KOPT-K1 (cell line): ENCODE measurements at regions not wholly inside any gene's neighbourhood (a gene's known extent, or its start where the extent isn't known, plus 50 kb on each side); places are given as distances from the start of the nearest gene placed in this dataset.

ENCODE experiments used
- H3K27ac ChIP-seq: fragments of 200-600 bp; sonication (generic); 2 replicates; pipeline ENCODE4 v1.5.1; 2016; ENCODE audit warnings: antibody characterized with exemption, mild to moderate bottlenecking, low read depth, low read length; ENCODE audit not compliant: poor library complexity, severe bottlenecking
- H3K36me3 ChIP-seq: fragments of 200-600 bp; sonication (generic); 2 replicates; pipeline ENCODE4 v1.5.1; 2017; ENCODE audit warnings: antibody characterized with exemption, mild to moderate bottlenecking, low read length, moderate library complexity; ENCODE audit not compliant: insufficient read depth
- H3K9me3 ChIP-seq: fragments of 200-600 bp; sonication (generic); 2 replicates; pipeline ENCODE4 v1.5.1; 2017; ENCODE audit warnings: antibody characterized with exemption, low read length, mild to moderate bottlenecking; ENCODE audit not compliant: insufficient read depth, poor library complexity, severe bottlenecking

GRCh38 chr6:149211046-149211571, 106.4 kb upstream of the TAB2 start:
- Histone ChIP-seq H3K36me3 (no peaks in the 10 kb centered on the region), H3K27ac (no peak overlapping the region), H3K9me3 (no peaks in the 10 kb centered on the region)

GRCh38 chr6:149212206-149212605, 105.3 kb upstream of the TAB2 start:
- H3K36me3 ChIP-seq: no peaks in the 10 kb centered on the region
- H3K27ac ChIP-seq: no peak overlapping the region
- no peaks in the 10 kb centered on the region for H3K9me3 ChIP-seq

GRCh38 chr6:149212892-149213801, 104.4 kb upstream of the TAB2 start:
- Histone ChIP-seq H3K36me3 (no peaks in the 10 kb centered on the region), H3K9me3 (no peaks in the 10 kb centered on the region), H3K27ac (no peak overlapping the region)

GRCh38 chr6:149213829-149214228, 103.7 kb upstream of the TAB2 start:
- no peak overlapping the region for H3K27ac ChIP-seq
- H3K36me3 ChIP-seq: no peaks in the 10 kb centered on the region
- no peaks in the 10 kb centered on the region for H3K9me3 ChIP-seq

DNA sequence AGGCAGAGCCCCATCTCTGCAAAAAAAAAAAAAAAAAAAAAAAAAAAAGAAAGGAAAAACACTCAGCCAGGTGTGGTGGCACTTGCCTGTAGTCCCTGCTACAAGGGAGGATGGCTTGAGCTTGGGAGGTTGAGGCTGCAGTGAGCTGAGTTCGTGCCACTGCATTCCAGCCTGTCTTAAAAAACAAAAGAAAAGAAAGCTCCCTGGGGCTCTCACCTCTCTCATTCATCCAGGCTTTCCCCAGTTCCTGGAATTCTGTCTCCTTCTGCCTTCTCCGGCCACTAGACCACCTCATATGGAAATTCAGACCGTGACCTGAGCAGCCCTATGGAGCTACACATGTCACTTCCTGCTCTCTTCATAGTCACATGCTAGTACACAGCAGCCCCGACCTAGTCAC, 101.1 kb upstream of the TAB2 start:
- H3K27ac ChIP-seq: no peak overlapping the region
- H3K36me3 ChIP-seq: no peaks in the 10 kb centered on the region
- H3K9me3 ChIP-seq: no peaks in the 10 kb centered on the region

GRCh38 chr6:149217466-149217888, 100.0 kb upstream of the TAB2 start:
- Histone ChIP-seq H3K36me3 (no peaks in the 10 kb centered on the region), H3K27ac (no peak overlapping the region), H3K9me3 (no peaks in the 10 kb centered on the region)

- Histone ChIP-seq H3K36me3 (no peaks in the 10 kb centered on the region), H3K27ac (no peak overlapping the region), H3K9me3 (no peaks in the 10 kb centered on the region)
Observed at GRCh38 chr6:149218471-149218870, 99.0 kb upstream of the TAB2 start.

DNA sequence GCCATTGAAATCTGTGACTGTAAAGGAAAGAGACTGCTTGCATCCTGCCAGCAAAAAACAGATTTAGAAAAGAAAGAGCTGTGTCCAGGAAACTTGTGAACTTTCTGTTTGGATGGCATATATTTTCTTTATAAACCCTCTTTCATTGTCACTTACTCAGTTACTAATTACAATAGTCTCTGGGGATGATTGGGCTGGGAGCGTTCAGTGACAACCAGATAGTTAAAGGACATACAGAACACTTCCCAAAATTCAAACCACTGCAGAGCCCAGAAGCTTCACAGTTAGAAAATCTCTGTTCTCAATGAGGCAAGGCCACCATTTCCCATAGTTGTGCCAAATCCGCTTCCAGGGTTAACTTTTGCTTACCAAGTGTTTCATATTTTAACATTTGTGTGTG, 98.6 kb upstream of the TAB2 start:
- H3K27ac ChIP-seq: no peak overlapping the region
- no peaks in the 10 kb centered on the region for H3K9me3 ChIP-seq
- no peaks in the 10 kb centered on the region for H3K36me3 ChIP-seq

DNA sequence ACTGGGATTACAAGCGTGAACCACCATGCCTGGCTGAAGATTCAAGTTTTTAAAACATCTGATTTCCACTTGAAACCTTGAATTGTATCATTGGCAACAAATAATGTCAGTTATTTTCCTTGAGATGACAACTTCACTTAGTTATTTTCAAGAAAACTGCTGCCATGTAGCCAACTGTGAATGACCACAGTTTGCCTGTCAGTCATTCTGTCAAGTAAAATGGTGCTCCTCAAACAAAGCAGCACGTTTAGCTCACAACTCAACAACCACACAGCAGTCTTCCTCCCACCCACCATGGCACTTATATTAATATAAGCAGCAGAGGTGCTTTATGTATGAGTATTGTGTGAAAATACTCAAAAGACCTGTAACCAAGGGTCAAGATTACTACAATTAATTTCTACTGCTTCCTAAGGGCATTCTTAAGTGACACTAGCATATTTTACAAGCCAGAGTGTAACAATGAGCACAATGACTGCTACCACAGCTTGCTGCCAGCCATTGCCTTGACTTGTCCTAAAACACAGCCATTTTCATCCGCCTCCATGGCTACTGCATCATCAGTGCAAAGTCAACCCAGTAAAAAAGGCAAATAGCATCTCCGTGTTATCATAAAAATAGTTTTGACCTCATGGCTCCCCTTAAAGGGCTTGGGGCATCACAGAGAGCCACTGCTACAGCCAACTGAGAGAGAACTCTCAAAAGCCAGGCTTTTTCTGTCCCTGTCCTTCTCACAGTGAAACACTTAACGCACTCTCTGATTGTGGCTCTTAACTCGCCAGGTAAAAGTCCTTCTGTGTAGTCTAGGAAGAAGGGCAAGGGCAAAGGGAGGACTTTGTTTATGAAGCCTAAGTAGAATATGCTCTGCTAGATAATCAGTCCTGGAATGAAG, 96.4 kb upstream of the TAB2 start:
- H3K9me3 ChIP-seq: no peaks in the 10 kb centered on the region
- H3K27ac ChIP-seq: no peak overlapping the region
- no peaks in the 10 kb centered on the region for H3K36me3 ChIP-seq

GRCh38 chr6:149221774-149222070, 95.8 kb upstream of the TAB2 start:
- Histone ChIP-seq H3K36me3 (no peaks in the 10 kb centered on the region), H3K9me3 (no peaks in the 10 kb centered on the region), H3K27ac (no peak overlapping the region)

DNA sequence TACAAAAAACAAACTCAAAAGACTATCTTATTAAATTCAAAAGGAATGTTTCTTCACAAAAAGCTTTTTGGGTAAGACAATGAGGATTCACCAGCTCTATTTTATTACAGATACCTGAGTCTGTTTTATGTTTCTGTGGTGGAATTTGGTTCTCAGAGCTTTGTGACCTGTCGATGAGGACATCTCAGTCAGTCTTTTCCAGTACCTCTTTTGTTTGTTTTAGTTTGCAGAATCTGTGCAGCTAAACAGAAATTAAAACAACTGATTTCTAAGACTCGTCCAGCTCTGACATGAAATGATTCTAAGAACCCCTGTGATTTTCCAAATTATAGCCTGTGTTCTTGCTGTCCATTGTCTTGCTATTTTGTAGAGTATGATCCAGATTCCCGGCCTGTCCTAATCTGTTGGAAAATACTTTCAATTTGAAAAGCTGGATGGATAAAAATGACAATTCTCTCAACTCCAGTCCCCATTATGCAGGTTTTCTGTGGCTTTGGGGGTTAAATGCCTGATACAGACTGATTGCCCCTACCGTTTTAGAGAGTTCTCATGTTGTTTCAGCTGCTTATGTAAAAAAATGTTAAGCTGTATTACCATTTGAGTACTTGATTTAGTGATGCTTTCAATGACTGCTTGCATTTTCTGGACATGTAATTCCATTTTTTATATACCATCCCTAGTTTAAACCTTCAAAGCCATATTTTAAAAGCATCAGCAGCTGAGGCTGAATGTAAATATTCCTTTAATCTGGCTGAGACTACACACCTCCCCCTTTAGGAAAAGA, 94.2 kb upstream of the TAB2 start:
- H3K9me3 ChIP-seq: no peaks in the 10 kb centered on the region
- H3K27ac ChIP-seq: no peak overlapping the region
- no peaks in the 10 kb centered on the region for H3K36me3 ChIP-seq

DNA sequence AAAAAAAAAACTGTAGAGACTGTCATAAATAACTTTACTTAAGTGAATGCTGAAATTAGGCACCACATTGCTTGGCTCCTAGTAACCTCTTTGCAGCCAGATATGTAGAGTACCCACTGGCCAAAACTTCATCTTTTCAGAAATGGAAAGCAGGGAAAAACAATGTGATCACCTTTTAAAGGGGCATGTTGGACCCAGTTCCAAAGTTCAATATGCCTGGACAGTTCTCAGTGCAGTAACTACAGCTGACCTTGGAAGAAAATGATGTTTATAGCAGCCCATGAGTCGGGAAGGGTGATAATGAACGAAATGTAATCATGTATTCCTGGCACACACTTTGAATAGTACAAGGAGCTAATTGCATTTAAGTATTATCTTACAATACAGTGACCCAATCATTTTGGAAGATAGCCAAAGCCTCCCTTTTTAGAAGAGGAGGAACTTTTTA, 93.6 kb upstream of the TAB2 start:
- Histone ChIP-seq H3K27ac (no peak overlapping the region), H3K36me3 (no peaks in the 10 kb centered on the region)

DNA sequence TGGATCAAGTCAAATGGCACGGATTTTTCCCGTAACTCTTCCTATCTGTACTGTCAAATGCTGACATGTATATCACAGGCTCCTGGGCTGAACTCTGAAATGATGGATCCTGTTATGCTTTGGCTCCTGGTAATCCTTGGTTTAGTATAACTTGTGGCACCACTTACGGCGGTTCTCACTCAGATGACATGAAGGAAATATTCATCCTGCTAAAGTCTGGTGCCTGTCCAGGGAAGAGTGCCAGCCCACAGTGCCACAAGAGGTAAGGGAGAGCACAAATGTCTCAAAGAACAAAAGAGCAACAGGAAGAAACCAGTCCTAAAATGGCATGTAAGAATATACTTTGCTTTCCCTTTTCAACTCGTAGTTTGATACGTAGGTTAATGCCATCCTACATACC, 93.1 kb upstream of the TAB2 start:
- H3K27ac ChIP-seq: no peak overlapping the region
- H3K36me3 ChIP-seq: no peaks in the 10 kb centered on the region
- no peaks in the 10 kb centered on the region for H3K9me3 ChIP-seq

More for the DNA sequence above, 93.6 kb upstream of the TAB2 start:
- no peaks in the 10 kb centered on the region for H3K9me3 ChIP-seq

GRCh38 chr6:149225370-149225769, 92.1 kb upstream of the TAB2 start:
- Histone ChIP-seq H3K9me3 (no peaks in the 10 kb centered on the region), H3K27ac (no peak overlapping the region), H3K36me3 (no peaks in the 10 kb centered on the region)

GRCh38 chr6:149225946-149226345, 91.6 kb upstream of the TAB2 start:
- Histone ChIP-seq H3K27ac (no peak overlapping the region), H3K9me3 (no peaks in the 10 kb centered on the region), H3K36me3 (no peaks in the 10 kb centered on the region)
